Kidney (tissue), 13 donors: ENCODE measurements at regions not wholly inside any gene's neighbourhood (a gene's known extent, or its start where the extent isn't known, plus 50 kb on each side); places are given as distances from the start of the nearest gene placed in this dataset.

ENCODE experiments used
- DNase-seq, 5 donors: peaks; one replicate each; pipeline ENCODE4 v3.0.0-alpha.2; 2013 to 2020
- FAIRE-seq: peaks from 2 replicates; lab custom pipeline; 2012; peaks lifted over from hg19 to GRCh38; lab: Jason Lieb, UNC
- H3K27ac ChIP-seq, 2 donors: one replicate each; pipeline ENCODE4 v1.7.0; 2013; ENCODE audit warnings: low read depth in 2 of 2, low read length in 2 of 2, inconsistent platforms in 1 of 2
- H3K27me3 ChIP-seq: one replicate; pipeline ENCODE4 v1.7.1; 2013; ENCODE audit warnings: low read length, inconsistent platforms; ENCODE audit not compliant: control insufficient read depth, insufficient read depth
- H3K36me3 ChIP-seq, 3 donors: one replicate each; pipeline versions ENCODE4 v1.7.0 to v1.7.1; 2013; ENCODE audit warnings: low read length in 3 of 3, control low read depth in 1 of 3, inconsistent platforms in 1 of 3; ENCODE audit not compliant: insufficient read depth in 3 of 3, control insufficient read depth in 2 of 3
- H3K4me1 ChIP-seq, 3 donors: one replicate each; pipeline versions ENCODE4 v1.7.0 to v1.7.1; 2013; ENCODE audit warnings: low read length in 3 of 3, inconsistent platforms in 1 of 3, low read depth in 1 of 3; ENCODE audit not compliant: control insufficient read depth in 2 of 3, insufficient read depth in 2 of 3
- H3K4me3 ChIP-seq, 3 donors: one replicate each; pipeline versions ENCODE4 v1.7.0 to v1.8.1; 2013; ENCODE audit warnings: low read length in 3 of 3, control low read depth in 1 of 3, inconsistent platforms in 1 of 3
- H3K9ac ChIP-seq, 3 donors: one replicate each; pipeline versions ENCODE4 v1.7.0 to v1.7.1; 2013; ENCODE audit warnings: low read length in 3 of 3, control low read depth in 1 of 3, inconsistent platforms in 1 of 3
- H3K9me3 ChIP-seq, 3 donors: one replicate each; pipeline versions ENCODE4 v1.7.0 to v1.7.1; 2013; ENCODE audit warnings: low read length in 3 of 3, control low read depth in 1 of 3, inconsistent platforms in 1 of 3; ENCODE audit not compliant: control insufficient read depth in 2 of 3, insufficient read depth in 1 of 3
- intact Hi-C: fragments of 100-400 bp; cut with DNase I; formaldehyde crosslinking; loops from one replicate; pipeline ENCODE4 v1.11.1; 2022
- TF ChIP-seq, protein P1 (sequence below): IDR thresholded peaks from 3 replicates; pipeline ENCODE4 v1.5.1; 2012; ENCODE audit warnings: mild to moderate bottlenecking, moderate library complexity, borderline replicate concordance; ENCODE audit not compliant: insufficient read depth; ENCODE audit errors: extremely low read depth
- donor health status: control.
- donor health status: control.
- donor health status: control.
- donor health status: control.
- donor health status: control.
- donor health status: DM: yes; HTN: yes; CAD: no.
- donor health status: Normal renal cell carcinoma (clear cell type).

GRCh38 chr13:85174291-85174690 is 624.9 kb downstream of the SLITRK6 start:
- H3K36me3 ChIP-seq = no peaks in the 10 kb centered on the region
- no peak for FAIRE-seq

GRCh38 chr13:85170372-85170771 is 628.8 kb downstream of the SLITRK6 start:
- DNase-seq = no peak
- intact Hi-C loops = no loop called here
- TF ChIP-seq, protein P1, sequence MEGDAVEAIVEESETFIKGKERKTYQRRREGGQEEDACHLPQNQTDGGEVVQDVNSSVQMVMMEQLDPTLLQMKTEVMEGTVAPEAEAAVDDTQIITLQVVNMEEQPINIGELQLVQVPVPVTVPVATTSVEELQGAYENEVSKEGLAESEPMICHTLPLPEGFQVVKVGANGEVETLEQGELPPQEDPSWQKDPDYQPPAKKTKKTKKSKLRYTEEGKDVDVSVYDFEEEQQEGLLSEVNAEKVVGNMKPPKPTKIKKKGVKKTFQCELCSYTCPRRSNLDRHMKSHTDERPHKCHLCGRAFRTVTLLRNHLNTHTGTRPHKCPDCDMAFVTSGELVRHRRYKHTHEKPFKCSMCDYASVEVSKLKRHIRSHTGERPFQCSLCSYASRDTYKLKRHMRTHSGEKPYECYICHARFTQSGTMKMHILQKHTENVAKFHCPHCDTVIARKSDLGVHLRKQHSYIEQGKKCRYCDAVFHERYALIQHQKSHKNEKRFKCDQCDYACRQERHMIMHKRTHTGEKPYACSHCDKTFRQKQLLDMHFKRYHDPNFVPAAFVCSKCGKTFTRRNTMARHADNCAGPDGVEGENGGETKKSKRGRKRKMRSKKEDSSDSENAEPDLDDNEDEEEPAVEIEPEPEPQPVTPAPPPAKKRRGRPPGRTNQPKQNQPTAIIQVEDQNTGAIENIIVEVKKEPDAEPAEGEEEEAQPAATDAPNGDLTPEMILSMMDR = no peak
- H3K27ac ChIP-seq = no peak overlapping the region
- H3K9ac ChIP-seq = no peak overlapping the region
- H3K4me1 ChIP-seq = no peaks in the 10 kb centered on the region
- H3K9me3 ChIP-seq = no peaks in the 10 kb centered on the region
- no peak overlapping the region for H3K4me3 ChIP-seq
- H3K27me3 ChIP-seq = no peaks in the 10 kb centered on the region
- no peaks in the 10 kb centered on the region for H3K36me3 ChIP-seq
- FAIRE-seq = no peak

More at GRCh38 chr13:85174291-85174690, 624.9 kb downstream of the SLITRK6 start:
- H3K27me3 ChIP-seq = no peaks in the 10 kb centered on the region
- DNase-seq = no peak
- no peak overlapping the region for H3K4me3 ChIP-seq
- no peak overlapping the region for H3K27ac ChIP-seq
- no peak overlapping the region for H3K9ac ChIP-seq
- no peaks in the 10 kb centered on the region for H3K9me3 ChIP-seq
- no peaks in the 10 kb centered on the region for H3K4me1 ChIP-seq
- intact Hi-C loops = no loop called here
- TF ChIP-seq, protein P1 = no peak

DNA sequence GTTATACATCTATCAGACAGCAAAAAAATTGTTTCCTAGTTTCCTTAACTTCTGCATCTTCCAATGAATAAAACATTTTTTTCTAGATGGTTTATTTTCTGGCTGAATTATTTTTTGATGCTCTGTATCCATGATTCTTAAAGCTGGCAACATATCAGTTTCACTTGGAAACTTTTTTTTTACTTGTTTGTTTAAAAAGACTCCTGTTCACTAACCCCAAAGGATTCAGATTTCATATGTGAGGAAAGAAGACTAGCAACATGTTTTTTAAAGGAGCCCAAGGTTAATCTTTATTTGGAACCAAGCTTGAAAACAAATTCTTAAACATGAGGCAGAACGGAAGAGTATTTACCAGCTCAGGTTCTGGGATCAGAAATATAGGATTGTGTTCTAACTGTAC is 632.3 kb downstream of the SLITRK6 start:
- Histone ChIP-seq H3K4me1 (no peaks in the 10 kb centered on the region), H3K4me3 (no peak overlapping the region), H3K27ac (no peak overlapping the region), H3K27me3 (no peaks in the 10 kb centered on the region), H3K9me3 (no peaks in the 10 kb centered on the region), H3K9ac (no peak overlapping the region), H3K36me3 (no peaks in the 10 kb centered on the region)
- DNase-seq (no peak), FAIRE-seq (no peak)
- intact Hi-C loops = no loop called here
- TF ChIP-seq, protein P1 = no peak

DNA sequence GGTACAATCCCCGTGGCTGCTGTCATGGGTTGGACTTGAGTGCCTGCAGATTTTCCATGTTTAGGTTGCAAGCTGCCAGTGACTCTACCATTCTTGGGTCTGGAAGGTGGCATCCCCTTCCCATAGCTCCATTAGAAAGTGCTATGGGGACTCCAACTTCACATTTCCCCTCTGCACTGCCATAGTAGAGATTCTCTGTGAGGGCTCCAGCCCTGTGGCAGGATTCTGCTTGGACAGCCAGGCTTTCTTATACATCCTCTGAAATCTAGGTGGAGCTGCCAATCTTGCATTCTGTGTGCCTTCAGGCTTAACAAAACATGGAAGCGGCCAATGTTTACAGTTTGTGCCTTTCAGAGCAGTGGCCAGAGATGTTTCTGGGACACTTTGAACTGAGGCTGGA is 636.2 kb downstream of the SLITRK6 start:
- TF ChIP-seq, protein P1 = no peak
- intact Hi-C loops = no loop called here
- no peaks in the 10 kb centered on the region for H3K4me1 ChIP-seq
- no peak overlapping the region for H3K4me3 ChIP-seq
- no peak overlapping the region for H3K27ac ChIP-seq
- no peaks in the 10 kb centered on the region for H3K27me3 ChIP-seq
- DNase-seq = no peak
- H3K36me3 ChIP-seq = no peaks in the 10 kb centered on the region
- H3K9me3 ChIP-seq = no peaks in the 10 kb centered on the region
- FAIRE-seq = no peak
- H3K9ac ChIP-seq = no peak overlapping the region
